GM12878 (cell line): ENCODE measurements at regions not wholly inside any gene's neighbourhood (a gene's known extent, or its start where the extent isn't known, plus 50 kb on each side); places are given as distances from the start of the nearest gene placed in this dataset.

ENCODE experiments used
- ZNF274 ChIP-seq: IDR thresholded peaks from one replicate; pipeline ENCODE4 v1.8.0; 2011; ENCODE audit not compliant: insufficient read length, insufficient read depth
- TF ChIP-seq, protein P1 (sequence below), 3 experiments: IDR thresholded peaks in 2 of 3; conservative IDR thresholded peaks in 1 of 3; 2 replicates each; pipeline ENCODE4 v1.5.1; 2011; ENCODE audit warnings: low read depth in 3 of 3, low read length in 3 of 3, mild to moderate bottlenecking in 3 of 3, control low read depth in 2 of 3, moderate library complexity in 2 of 3, inconsistent platforms in 1 of 3, mixed read lengths in 1 of 3; ENCODE audit not compliant: control insufficient read depth in 2 of 3, insufficient read depth in 1 of 3; ENCODE audit errors: extremely low read depth in 1 of 3

DNA sequence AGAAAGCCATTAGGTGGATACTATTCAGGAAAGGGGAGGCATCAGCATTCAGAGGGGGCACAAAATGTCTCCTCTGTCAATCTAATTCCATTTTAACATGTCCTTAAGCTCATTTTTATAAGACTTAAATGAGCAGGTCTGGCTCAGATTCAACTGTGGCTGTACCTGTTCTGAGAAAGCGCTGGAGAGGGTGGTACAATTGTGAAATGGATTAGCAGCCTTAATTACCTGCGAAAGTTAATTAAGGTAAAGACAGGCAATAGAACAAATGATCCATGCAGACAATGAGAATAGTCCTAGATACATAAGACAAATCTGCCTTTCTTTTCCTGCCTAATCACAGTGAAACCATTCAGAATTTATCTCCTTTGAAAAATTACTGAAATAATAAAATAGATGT lies 96.2 kb downstream of the TAF11L14 start:
- TF ChIP-seq ZNF274, result no peak
- TF ChIP-seq, protein P1, sequence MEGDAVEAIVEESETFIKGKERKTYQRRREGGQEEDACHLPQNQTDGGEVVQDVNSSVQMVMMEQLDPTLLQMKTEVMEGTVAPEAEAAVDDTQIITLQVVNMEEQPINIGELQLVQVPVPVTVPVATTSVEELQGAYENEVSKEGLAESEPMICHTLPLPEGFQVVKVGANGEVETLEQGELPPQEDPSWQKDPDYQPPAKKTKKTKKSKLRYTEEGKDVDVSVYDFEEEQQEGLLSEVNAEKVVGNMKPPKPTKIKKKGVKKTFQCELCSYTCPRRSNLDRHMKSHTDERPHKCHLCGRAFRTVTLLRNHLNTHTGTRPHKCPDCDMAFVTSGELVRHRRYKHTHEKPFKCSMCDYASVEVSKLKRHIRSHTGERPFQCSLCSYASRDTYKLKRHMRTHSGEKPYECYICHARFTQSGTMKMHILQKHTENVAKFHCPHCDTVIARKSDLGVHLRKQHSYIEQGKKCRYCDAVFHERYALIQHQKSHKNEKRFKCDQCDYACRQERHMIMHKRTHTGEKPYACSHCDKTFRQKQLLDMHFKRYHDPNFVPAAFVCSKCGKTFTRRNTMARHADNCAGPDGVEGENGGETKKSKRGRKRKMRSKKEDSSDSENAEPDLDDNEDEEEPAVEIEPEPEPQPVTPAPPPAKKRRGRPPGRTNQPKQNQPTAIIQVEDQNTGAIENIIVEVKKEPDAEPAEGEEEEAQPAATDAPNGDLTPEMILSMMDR (IDR thresholded peaks at IDR 0.05 in 2 of 3, conservative IDR thresholded peaks at IDR 0.05 in 1 of 3; ENCODE audit: control insufficient read depth in 2 of 3, extremely low read depth in 1 of 3, insufficient read depth in 1 of 3, low read depth in 3 of 3, low read length in 3 of 3), result no peak
